HTR-8/SVneo (cell line): ENCODE measurements at regions not wholly inside any gene's neighbourhood (a gene's known extent, or its start where the extent isn't known, plus 50 kb on each side); places are given as distances from the start of the nearest gene placed in this dataset.
"Not testable (repeated sequence)": the region's sequence is repeated elsewhere in the genome, so short reads cannot be mapped to it uniquely, and the experiment has no call there.

Experiments used
- DNase-seq: peaks from one replicate; pipeline ENCODE4 v3.0.0; 2011; ENCODE audit warnings: low spot score, mixed read lengths; ENCODE audit not compliant: insufficient read length
- FAIRE-seq: peaks from 2 replicates; lab custom pipeline; 2011; peaks lifted over from hg19 to GRCh38; lab: Jason Lieb, UNC

GRCh38 chr17:63019138-63019873 is 53.3 kb downstream of the TANC2 start:
- FAIRE-seq (peak; percentile 33), DNase-seq (no peak)

- peak; percentile 71 for FAIRE-seq
- no peak for DNase-seq
Measured at GRCh38 chr17:63022567-63022966, 56.5 kb downstream of the TANC2 start.

- no peak for DNase-seq
- peak; percentile 51 for FAIRE-seq
Measured at GRCh38 chr17:63023049-63023448, 57.0 kb downstream of the TANC2 start.

- FAIRE-seq (peak; percentile 69), DNase-seq (no peak)
Measured at GRCh38 chr17:63024201-63024600, 58.2 kb downstream of the TANC2 start.

GRCh38 chr17:63024716-63025115 is 58.7 kb downstream of the TANC2 start:
- FAIRE-seq (no peak), DNase-seq (no peak)

GRCh38 chr17:63025637-63026036 is 59.6 kb downstream of the TANC2 start:
- FAIRE-seq, DNase-seq: not testable (repeated sequence)

GRCh38 chr17:63029541-63029940 is 63.5 kb downstream of the TANC2 start:
- FAIRE-seq (no peak), DNase-seq (peak; percentile 19)

- DNase-seq = no peak
- peak; percentile 38 for FAIRE-seq
Measured at GRCh38 chr17:63032142-63032541, 66.1 kb downstream of the TANC2 start.

- DNase-seq (no peak), FAIRE-seq (no peak)
Measured at GRCh38 chr17:63033142-63033541, 67.1 kb downstream of the TANC2 start.

GRCh38 chr17:63035271-63035670 is 69.2 kb downstream of the TANC2 start:
- DNase-seq (no peak), FAIRE-seq (peak; percentile 62)

- FAIRE-seq (no peak), DNase-seq (no peak)
Measured at GRCh38 chr17:63035695-63036094, 69.7 kb downstream of the TANC2 start.

- FAIRE-seq = peak; percentile 89
- DNase-seq = no peak
Measured at GRCh38 chr17:63039342-63039741, 73.3 kb downstream of the TANC2 start.

GRCh38 chr17:63039899-63040602 is 74.0 kb downstream of the TANC2 start:
- FAIRE-seq = peak; percentile 94
- DNase-seq = peak; percentile 22

GRCh38 chr17:63040816-63041215 is 74.8 kb downstream of the TANC2 start:
- no peak for DNase-seq

GRCh38 chr17:63041251-63041650 is 75.2 kb downstream of the TANC2 start:
- DNase-seq = no peak
- no peak for FAIRE-seq

More at GRCh38 chr17:63040816-63041215, 74.8 kb downstream of the TANC2 start:
- FAIRE-seq = no peak

GRCh38 chr17:63041722-63042121 is 75.7 kb downstream of the TANC2 start:
- no peak for DNase-seq

GRCh38 chr17:63042256-63042812 is 76.3 kb downstream of the TANC2 start:
- DNase-seq = no peak
- FAIRE-seq = no peak

More at GRCh38 chr17:63041722-63042121, 75.7 kb downstream of the TANC2 start:
- FAIRE-seq = no peak

- DNase-seq, FAIRE-seq: not testable (repeated sequence)
Measured at GRCh38 chr17:63057560-63057959, 91.5 kb downstream of the TANC2 start.

GRCh38 chr17:63066158-63066813 is 100.3 kb downstream of the TANC2 start:
- DNase-seq (no peak), FAIRE-seq (no peak)

- DNase-seq (no peak), FAIRE-seq (no peak)
Measured at GRCh38 chr17:63069245-63069644, 103.2 kb downstream of the TANC2 start.

GRCh38 chr17:63070031-63070430 is 104.0 kb downstream of the TANC2 start:
- DNase-seq (no peak), FAIRE-seq (no peak)
